Bronchial epithelial cell (primary cell): ENCODE measurements at regions not wholly inside any gene's neighbourhood (a gene's known extent, or its start where the extent isn't known, plus 50 kb on each side); places are given as distances from the start of the nearest gene placed in this dataset.

Experiments
- DNase-seq: peaks from one replicate; pipeline ENCODE4 v3.0.0-alpha.2; 2010; ENCODE audit warnings: low read depth
- FAIRE-seq: peaks from 2 replicates; lab custom pipeline; 2011; peaks lifted over from hg19 to GRCh38; lab: Jason Lieb, UNC
- H3K27me3 ChIP-seq: 2 replicates; pipeline ENCODE4 v1.5.1; 2011; ENCODE audit warnings: low read length; ENCODE audit not compliant: control insufficient read depth, insufficient read depth
- H3K36me3 ChIP-seq: 2 replicates; pipeline ENCODE4 v1.5.1; 2011; ENCODE audit warnings: low read length; ENCODE audit not compliant: control insufficient read depth, insufficient read depth
- H3K4me3 ChIP-seq: 2 replicates; pipeline ENCODE4 v1.5.1; 2011; ENCODE audit warnings: mild to moderate bottlenecking, low read depth, low read length, control low read depth
- TF ChIP-seq, protein P1 (sequence below): IDR thresholded peaks from 2 replicates; pipeline ENCODE4 v1.5.1; 2011; ENCODE audit warnings: mild to moderate bottlenecking, moderate library complexity, low read length, control low read depth, inconsistent platforms; ENCODE audit not compliant: insufficient read depth, severe bottlenecking

DNA sequence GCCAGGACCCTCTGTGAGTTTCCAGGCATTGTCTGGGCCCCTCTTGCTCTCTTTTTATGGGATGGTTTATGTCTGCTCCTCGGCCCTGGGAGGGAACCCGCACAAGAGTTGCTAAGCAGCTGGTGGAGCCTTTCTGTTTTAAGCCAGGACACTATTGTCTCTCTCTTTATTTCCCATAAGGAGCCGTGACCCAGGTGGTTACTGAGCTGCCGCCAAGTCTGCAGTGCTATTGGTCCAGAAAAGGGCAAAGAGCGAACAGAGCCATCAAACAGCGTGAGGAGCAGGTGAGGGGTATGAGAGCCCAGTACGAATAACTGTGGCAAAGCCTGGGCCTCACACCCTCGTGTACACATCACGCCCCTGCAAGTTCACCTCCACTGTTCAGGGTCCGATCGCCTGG is 280.2 kb downstream of the SHQ1 start:
- FAIRE-seq (no peak), DNase-seq (no peak)
- TF ChIP-seq, protein P1, sequence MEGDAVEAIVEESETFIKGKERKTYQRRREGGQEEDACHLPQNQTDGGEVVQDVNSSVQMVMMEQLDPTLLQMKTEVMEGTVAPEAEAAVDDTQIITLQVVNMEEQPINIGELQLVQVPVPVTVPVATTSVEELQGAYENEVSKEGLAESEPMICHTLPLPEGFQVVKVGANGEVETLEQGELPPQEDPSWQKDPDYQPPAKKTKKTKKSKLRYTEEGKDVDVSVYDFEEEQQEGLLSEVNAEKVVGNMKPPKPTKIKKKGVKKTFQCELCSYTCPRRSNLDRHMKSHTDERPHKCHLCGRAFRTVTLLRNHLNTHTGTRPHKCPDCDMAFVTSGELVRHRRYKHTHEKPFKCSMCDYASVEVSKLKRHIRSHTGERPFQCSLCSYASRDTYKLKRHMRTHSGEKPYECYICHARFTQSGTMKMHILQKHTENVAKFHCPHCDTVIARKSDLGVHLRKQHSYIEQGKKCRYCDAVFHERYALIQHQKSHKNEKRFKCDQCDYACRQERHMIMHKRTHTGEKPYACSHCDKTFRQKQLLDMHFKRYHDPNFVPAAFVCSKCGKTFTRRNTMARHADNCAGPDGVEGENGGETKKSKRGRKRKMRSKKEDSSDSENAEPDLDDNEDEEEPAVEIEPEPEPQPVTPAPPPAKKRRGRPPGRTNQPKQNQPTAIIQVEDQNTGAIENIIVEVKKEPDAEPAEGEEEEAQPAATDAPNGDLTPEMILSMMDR: no peak
- H3K4me3 ChIP-seq: no peak overlapping the region
- H3K27me3 ChIP-seq: no peaks in the 10 kb centered on the region
- H3K36me3 ChIP-seq: no peaks in the 10 kb centered on the region

DNA sequence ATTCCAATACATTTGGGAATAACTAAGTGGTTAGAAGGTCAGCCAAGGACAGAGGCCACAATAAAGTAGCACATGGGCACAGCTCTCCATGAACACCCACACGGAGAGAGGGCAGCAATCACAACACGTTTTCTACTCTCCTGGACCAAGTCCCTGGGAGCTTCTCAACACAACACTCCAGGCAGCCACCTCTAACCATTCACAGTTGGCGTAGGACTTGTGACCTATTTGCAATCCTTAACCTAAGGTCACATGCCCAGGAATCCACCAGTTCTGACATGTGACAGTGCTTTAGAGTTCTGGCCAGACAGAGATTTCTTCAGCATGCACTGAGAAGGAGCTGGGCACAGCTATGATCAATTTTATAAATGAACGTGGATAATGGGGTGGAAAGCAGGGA is 280.8 kb downstream of the SHQ1 start:
- TF ChIP-seq, protein P1: no peak
- Histone ChIP-seq H3K4me3 (no peak overlapping the region), H3K36me3 (no peaks in the 10 kb centered on the region), H3K27me3 (no peaks in the 10 kb centered on the region)
- FAIRE-seq (no peak), DNase-seq (no peak)

DNA sequence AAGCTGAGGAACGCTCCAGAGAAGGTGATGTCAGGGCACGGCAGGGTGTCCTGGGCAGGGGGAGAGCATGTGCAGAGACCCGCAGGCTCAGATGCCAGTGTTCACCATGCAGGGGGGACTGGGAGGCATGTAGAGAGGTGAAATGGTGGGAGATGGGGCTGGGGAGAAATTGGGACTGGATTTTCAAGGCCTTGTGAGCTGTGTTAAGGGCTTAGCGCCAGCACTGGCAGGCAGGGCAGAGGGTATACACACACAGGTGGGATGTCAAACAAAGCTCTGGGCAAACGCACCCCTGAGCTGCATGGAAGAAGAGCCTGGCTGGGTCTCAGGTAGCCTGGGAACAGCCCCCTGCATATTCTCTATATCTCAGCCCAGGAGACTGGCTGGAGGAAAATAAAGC is 282.7 kb downstream of the SHQ1 start:
- Histone ChIP-seq H3K36me3 (no peaks in the 10 kb centered on the region), H3K27me3 (no peaks in the 10 kb centered on the region), H3K4me3 (no peak overlapping the region)
- FAIRE-seq (no peak), DNase-seq (no peak)
- TF ChIP-seq, protein P1: no peak

DNA sequence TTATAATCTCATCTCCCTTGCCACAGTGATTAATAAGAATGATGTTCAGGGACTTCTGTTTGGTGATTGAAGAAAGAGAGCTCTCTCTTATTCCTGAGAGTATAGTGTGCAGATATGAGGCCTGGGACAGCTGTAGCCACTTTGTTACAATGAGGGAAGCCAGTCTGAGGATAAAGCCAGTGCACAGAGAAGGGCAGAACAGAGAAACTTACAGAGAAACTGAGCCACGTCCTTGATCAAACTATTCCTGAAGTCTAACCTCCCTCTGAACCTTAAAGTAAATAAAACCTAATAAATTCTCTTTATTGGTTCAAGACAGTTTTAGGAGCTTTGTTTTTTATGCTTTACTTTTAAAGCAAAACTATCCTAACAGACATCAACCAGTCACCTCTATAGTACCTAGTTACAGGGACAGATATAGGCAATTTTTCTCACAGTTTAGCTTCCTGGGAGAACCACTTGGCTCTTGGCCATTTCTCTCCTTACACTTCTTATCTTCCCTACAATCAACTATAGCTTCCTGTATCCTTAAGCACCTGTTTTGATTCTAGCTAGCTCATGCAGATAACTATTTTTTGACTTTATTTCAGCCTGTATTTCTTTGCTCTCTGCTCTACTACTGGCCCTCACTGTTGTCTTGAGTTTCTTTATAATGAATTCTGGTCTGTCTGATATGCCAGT is 284.4 kb downstream of the SHQ1 start:
- DNase-seq: peak; percentile 7
- no peak for FAIRE-seq
- H3K27me3 ChIP-seq: no peaks in the 10 kb centered on the region
- no peaks in the 10 kb centered on the region for H3K36me3 ChIP-seq
- H3K4me3 ChIP-seq: no peak overlapping the region
- TF ChIP-seq, protein P1: no peak

DNA sequence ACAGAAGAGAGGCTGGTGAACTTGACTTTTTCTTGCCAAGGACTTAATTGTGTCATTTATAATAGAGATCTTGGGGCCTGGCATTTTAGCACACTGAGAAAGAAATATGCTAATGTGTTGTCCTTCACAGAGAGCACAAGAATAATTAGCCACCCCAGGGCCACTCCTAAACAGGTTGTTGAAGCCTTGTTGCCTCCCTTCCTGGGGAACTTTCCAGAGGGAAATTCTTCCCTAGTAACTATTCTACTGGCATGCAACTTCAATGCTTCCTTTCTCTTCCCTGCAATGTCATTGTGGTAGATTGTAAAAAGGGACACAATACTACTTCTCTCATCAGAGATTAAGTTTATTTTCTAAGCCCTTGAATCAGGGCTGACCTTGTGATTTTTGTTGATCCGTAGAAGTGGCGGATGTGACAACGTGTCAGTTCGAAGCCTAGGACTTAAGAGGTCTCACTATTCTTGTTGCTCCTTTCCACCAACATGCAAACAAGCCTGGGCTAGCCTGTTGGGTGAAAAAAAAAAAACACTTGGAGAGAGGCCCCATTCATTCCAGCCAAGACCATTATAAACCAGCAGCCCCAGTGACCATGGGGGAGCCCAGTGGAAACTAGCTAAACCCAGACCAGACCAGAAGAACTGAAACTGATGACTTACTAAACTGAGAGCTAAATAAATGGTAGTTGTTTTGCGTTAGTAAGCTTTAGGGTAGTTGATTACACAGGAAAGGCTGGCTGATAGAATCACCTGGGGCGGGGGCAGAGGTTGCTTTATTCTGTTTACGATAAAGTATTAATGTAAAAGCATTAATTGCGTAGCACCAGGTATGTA is 287.2 kb downstream of the SHQ1 start:
- no peak for FAIRE-seq
- TF ChIP-seq, protein P1: no peak
- no peaks in the 10 kb centered on the region for H3K36me3 ChIP-seq
- DNase-seq: peak; percentile 52
- no peaks in the 10 kb centered on the region for H3K27me3 ChIP-seq
- no peak overlapping the region for H3K4me3 ChIP-seq

DNA sequence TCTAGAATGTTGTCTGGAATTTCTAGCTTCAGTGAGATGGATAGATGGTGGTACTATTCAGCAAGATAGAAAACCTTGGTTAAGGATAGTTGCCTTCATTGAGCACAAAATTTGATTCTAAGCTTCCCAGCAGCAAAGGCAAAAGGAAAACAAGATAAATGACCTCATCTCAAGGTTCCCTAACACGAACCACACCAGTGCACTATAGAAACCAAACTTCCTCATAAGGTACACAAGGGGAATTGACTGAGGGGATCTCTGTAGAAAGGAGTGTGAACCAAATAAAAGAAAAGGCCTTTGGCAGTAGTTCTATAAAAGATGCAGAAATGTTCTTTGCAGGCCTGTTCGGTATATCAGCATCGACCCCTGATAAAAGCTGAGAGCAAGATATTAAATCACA is 288.9 kb downstream of the SHQ1 start:
- H3K4me3 ChIP-seq: no peak overlapping the region
- H3K27me3 ChIP-seq: no peaks in the 10 kb centered on the region
- no peak for DNase-seq
- H3K36me3 ChIP-seq: no peaks in the 10 kb centered on the region
- TF ChIP-seq, protein P1: no peak
- no peak for FAIRE-seq
